AG04450 (cell line): ENCODE measurements at regions not wholly inside any gene's neighbourhood (a gene's known extent, or its start where the extent isn't known, plus 50 kb on each side); places are given as distances from the start of the nearest gene placed in this dataset.

Source experiments
- CTCF ChIA-PET: fragments of 300-600, 350-600 bp; formaldehyde crosslinking; extraction: SDS; loops from one replicate; lab custom pipeline; 2022; ENCODE audit warnings: antibody characterized with exemption, inconsistent platforms; lab: Charles Lee
- POLR2A ChIA-PET: fragments of 350-600 bp; formaldehyde crosslinking; extraction: SDS; loops from one replicate; lab custom pipeline; 2021; ENCODE audit warnings: antibody characterized with exemption, inconsistent platforms; lab: Yijun Ruan, JAX
- DNase-seq: peaks from one replicate; pipeline ENCODE4 v3.0.0-alpha.2; 2011; ENCODE audit warnings: low read depth, low spot score
- H3K27ac ChIP-seq: one replicate; pipeline ENCODE4 v1.5.1; 2012; ENCODE audit warnings: low read depth, low read length, control low read depth
- H3K27me3 ChIP-seq: one replicate; pipeline ENCODE4 v1.6.0; 2012; ENCODE audit warnings: low read length; ENCODE audit not compliant: control insufficient read depth, insufficient read depth
- H3K4me3 ChIP-seq: 2 replicates; pipeline ENCODE4 v1.5.1; 2011; ENCODE audit warnings: mild to moderate bottlenecking, low read depth, low read length, control low read depth
- H3K9me3 ChIP-seq: 2 replicates; pipeline ENCODE4 v1.5.1; 2012; ENCODE audit warnings: low read length; ENCODE audit not compliant: control insufficient read depth, insufficient read depth
- TF ChIP-seq, protein P1 (sequence below): IDR thresholded peaks from 2 replicates; pipeline ENCODE4 v1.5.1; 2011; ENCODE audit warnings: low read depth, low read length, control low read depth, inconsistent platforms

DNA sequence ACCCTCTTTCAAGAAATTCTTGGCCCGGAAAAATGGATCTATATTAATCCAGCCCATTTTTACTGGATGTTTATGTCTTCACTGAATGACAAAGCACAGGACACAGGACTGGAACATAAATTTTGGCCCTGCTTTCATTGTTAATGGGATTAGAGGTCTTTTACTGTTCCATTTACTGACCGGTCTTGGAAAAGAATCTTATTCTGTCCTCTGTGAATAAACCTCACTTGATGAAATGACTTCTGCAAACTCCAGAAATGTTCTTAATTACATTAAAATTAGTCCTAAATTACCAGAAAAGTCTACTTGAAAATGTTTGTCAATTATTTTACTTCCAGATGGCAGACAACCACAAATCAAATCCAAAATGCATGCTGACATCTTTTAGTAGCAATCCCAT is 79.3 kb upstream of the SLC24A5 start:
- Histone ChIP-seq H3K27me3 (no peaks in the 10 kb centered on the region), H3K27ac (no peak overlapping the region), H3K4me3 (no peak overlapping the region), H3K9me3 (no peaks in the 10 kb centered on the region)
- POLR2A ChIA-PET, result no interaction called here
- no peak for DNase-seq
- CTCF ChIA-PET, result no interaction called here
- TF ChIP-seq, protein P1, sequence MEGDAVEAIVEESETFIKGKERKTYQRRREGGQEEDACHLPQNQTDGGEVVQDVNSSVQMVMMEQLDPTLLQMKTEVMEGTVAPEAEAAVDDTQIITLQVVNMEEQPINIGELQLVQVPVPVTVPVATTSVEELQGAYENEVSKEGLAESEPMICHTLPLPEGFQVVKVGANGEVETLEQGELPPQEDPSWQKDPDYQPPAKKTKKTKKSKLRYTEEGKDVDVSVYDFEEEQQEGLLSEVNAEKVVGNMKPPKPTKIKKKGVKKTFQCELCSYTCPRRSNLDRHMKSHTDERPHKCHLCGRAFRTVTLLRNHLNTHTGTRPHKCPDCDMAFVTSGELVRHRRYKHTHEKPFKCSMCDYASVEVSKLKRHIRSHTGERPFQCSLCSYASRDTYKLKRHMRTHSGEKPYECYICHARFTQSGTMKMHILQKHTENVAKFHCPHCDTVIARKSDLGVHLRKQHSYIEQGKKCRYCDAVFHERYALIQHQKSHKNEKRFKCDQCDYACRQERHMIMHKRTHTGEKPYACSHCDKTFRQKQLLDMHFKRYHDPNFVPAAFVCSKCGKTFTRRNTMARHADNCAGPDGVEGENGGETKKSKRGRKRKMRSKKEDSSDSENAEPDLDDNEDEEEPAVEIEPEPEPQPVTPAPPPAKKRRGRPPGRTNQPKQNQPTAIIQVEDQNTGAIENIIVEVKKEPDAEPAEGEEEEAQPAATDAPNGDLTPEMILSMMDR, result no peak

DNA sequence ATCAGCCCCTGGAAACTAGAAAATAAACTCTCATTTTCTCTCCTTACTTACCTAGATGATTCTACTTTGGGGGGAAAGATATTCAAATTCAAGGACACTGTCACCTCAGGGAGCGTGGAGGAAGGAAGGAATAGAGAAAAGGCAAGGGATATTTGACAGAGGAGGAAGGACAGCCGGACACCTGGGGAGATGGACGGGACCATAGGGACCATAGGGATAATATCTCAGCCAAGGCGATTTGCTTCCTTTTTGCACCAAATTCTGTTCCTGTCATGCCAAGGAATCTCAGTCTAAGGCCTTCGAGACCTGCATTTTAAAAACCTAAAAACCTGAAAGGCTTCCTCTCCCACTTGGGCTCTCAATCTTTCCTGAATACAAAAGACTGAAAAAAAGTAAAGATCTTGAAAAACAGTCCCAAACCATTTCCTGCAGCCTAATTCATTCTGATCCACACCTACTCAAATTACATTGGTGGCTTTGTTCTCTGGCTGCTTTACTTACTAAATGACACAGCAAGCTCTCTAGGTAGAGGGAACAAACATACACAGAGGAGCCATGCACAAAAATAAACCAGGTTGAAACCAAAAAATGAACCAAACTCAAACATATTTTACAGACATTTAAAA is 73.9 kb upstream of the SLC24A5 start:
- no peaks in the 10 kb centered on the region for H3K27me3 ChIP-seq
- DNase-seq, result no peak
- H3K9me3 ChIP-seq, result no peaks in the 10 kb centered on the region
- H3K27ac ChIP-seq, result no peak overlapping the region
- H3K4me3 ChIP-seq, result no peak overlapping the region
- ChIA-PET CTCF (no interaction called here), POLR2A (no interaction called here)
- TF ChIP-seq, protein P1, result no peak

DNA sequence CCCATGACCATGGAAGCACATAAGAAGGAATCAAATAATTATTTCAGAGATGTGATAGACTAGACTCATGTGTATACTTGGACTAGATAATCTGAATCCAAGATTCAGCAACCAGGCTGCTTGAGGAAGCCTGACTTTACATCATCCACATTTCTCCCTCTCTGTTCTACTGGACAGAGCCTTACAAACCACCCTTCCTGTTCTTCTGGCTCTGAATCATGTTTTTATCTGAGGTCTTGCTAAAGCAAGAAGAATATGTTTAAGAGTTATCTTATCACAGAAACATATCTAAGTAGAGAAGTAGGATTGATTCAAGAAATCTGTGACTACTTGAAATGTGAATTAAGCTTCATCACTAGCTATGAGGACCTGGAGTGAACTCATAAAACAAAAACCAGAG is 71.1 kb upstream of the SLC24A5 start:
- ChIA-PET CTCF (interaction anchor here (1.2 kb wide), 1 partner anchor 62 kb away, joined by 3 read pairs; no protein-coding TSS in a partner anchor), POLR2A (no interaction called here)
- TF ChIP-seq, protein P1, result no peak
- Histone ChIP-seq H3K4me3 (no peak overlapping the region), H3K27me3 (no peaks in the 10 kb centered on the region), H3K27ac (no peak overlapping the region), H3K9me3 (no peaks in the 10 kb centered on the region)
- no peak for DNase-seq

DNA sequence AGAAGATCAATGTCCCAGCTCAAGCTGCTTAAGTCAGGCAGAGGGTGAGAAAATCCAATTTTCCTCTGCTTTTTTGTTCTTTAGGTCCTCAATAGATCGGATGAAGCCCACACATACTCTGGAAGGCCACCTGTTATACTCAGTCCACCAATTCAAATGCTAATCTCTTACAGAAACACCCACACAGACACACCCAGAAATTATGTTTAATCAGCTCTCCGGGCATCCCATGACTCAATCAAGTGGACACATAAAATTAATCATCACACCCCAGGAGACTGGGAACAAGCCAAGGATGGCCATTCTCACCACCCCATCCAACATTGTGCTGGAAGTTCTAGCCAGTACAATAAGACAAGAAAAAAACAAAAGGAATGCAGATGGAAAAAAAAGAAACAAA is 67.8 kb upstream of the SLC24A5 start:
- ChIA-PET POLR2A (no interaction called here), CTCF (no interaction called here)
- no peak overlapping the region for H3K4me3 ChIP-seq
- no peaks in the 10 kb centered on the region for H3K27me3 ChIP-seq
- TF ChIP-seq, protein P1, result no peak
- H3K9me3 ChIP-seq, result no peaks in the 10 kb centered on the region
- no peak overlapping the region for H3K27ac ChIP-seq
- no peak for DNase-seq

DNA sequence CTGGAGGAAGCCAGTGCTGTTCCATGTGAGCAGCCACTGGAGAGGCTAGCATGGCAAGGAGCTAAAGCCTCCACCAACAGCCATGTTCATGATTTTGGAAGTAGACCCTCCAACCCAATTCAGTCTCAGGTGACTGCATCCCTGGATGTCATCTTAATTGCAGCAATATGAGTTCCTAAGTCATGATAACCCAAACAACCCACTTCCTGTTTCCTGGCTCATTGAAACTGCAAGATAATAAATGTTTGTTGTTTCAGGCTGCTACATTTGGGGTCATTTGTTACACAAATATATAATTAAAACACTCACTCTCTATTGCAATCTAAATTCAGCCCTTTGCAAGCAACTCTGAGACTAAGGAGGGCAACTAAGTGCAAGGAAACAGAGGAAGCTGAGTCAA is 62.4 kb upstream of the SLC24A5 start:
- no peak for DNase-seq
- TF ChIP-seq, protein P1, result no peak
- Histone ChIP-seq H3K27ac (no peak overlapping the region), H3K9me3 (no peaks in the 10 kb centered on the region), H3K27me3 (no peaks in the 10 kb centered on the region), H3K4me3 (no peak overlapping the region)
- POLR2A ChIA-PET, result no interaction called here
- CTCF ChIA-PET, result no interaction called here
